ENCODE measurements at regions not wholly inside any gene's neighbourhood (a gene's known extent, or its start where the extent isn't known, plus 50 kb on each side); places are given as distances from the start of the nearest gene placed in this dataset.

GRCh38 chr13:106424805-106425204, 110.7 kb downstream of the EFNB2 start:
- no peak for DNase-seq (ENCODE audit: insufficient read length, low spot score, missing footprints)
- Histone ChIP-seq H3K27me3 (ENCODE audit: insufficient read depth, low read length) (no peaks in the 10 kb centered on the region), H3K27ac (ENCODE audit: low read depth, low read length) (no peak overlapping the region), H3K4me1 (ENCODE audit: insufficient read depth, low read length) (no peaks in the 10 kb centered on the region), H3K79me2 (ENCODE audit: insufficient read depth, low read length) (no peaks in the 10 kb centered on the region), H3K9me3 (ENCODE audit: low read depth, low read length) (no peaks in the 10 kb centered on the region), H3K4me3 (ENCODE audit: insufficient read depth, low read length) (no peak overlapping the region), H3K36me3 (ENCODE audit: insufficient read depth, low read length) (no peaks in the 10 kb centered on the region), H2AFZ (ENCODE audit: low read length) (no peak overlapping the region), H3K4me2 (ENCODE audit: insufficient read depth, low read length) (no peak overlapping the region), H4K20me1 (ENCODE audit: insufficient read depth, low read length) (no peaks in the 10 kb centered on the region)
- no peak for TF ChIP-seq CTCF (IDR thresholded peaks at IDR 0.05; ENCODE audit: extremely low read depth, low read depth, low read length)

GRCh38 chr13:106423530-106423929, 111.9 kb downstream of the EFNB2 start:
- Histone ChIP-seq H3K4me3 (ENCODE audit: insufficient read depth, low read length) (no peak overlapping the region), H3K79me2 (ENCODE audit: insufficient read depth, low read length) (no peaks in the 10 kb centered on the region), H2AFZ (ENCODE audit: low read length) (no peak overlapping the region), H3K9me3 (ENCODE audit: low read depth, low read length) (no peaks in the 10 kb centered on the region), H3K4me2 (ENCODE audit: insufficient read depth, low read length) (no peak overlapping the region), H4K20me1 (ENCODE audit: insufficient read depth, low read length) (no peaks in the 10 kb centered on the region), H3K27me3 (ENCODE audit: insufficient read depth, low read length) (no peaks in the 10 kb centered on the region), H3K36me3 (ENCODE audit: insufficient read depth, low read length) (no peaks in the 10 kb centered on the region), H3K27ac (ENCODE audit: low read depth, low read length) (no peak overlapping the region), H3K4me1 (ENCODE audit: insufficient read depth, low read length) (peaks cover 4% of the 10 kb centered on the region)
- TF ChIP-seq CTCF (IDR thresholded peaks at IDR 0.05; ENCODE audit: extremely low read depth, low read depth, low read length) = no peak
- DNase-seq (ENCODE audit: insufficient read length, low spot score, missing footprints) = no peak

- Histone ChIP-seq H3K79me2 (ENCODE audit: insufficient read depth, low read length) (no peaks in the 10 kb centered on the region), H3K9me3 (ENCODE audit: low read depth, low read length) (no peaks in the 10 kb centered on the region), H3K27ac (ENCODE audit: low read depth, low read length) (no peak overlapping the region), H3K4me1 (ENCODE audit: insufficient read depth, low read length) (peaks cover 10% of the 10 kb centered on the region), H3K4me2 (ENCODE audit: insufficient read depth, low read length) (peak overlapping the region; percentile 64), H2AFZ (ENCODE audit: low read length) (peak overlapping the region; percentile 63), H3K4me3 (ENCODE audit: insufficient read depth, low read length) (peak overlapping the region; percentile 37), H3K36me3 (ENCODE audit: insufficient read depth, low read length) (no peaks in the 10 kb centered on the region), H3K27me3 (ENCODE audit: insufficient read depth, low read length) (no peaks in the 10 kb centered on the region), H4K20me1 (ENCODE audit: insufficient read depth, low read length) (no peaks in the 10 kb centered on the region)
- DNase-seq (ENCODE audit: insufficient read length, low spot score, missing footprints) = peak; percentile 90
- no peak for TF ChIP-seq CTCF (IDR thresholded peaks at IDR 0.05; ENCODE audit: extremely low read depth, low read depth, low read length)
Measured at GRCh38 chr13:106418556-106418955, 116.9 kb downstream of the EFNB2 start.

- H3K4me3 ChIP-seq (ENCODE audit: insufficient read depth, low read length) = peak overlapping the region; percentile 57
- H3K4me2 ChIP-seq (ENCODE audit: insufficient read depth, low read length) = peak overlapping the region; percentile 67
- peak; percentile 36 for DNase-seq (ENCODE audit: insufficient read length, low spot score, missing footprints)
- peaks cover 10% of the 10 kb centered on the region for H3K4me1 ChIP-seq (ENCODE audit: insufficient read depth, low read length)
- H4K20me1 ChIP-seq (ENCODE audit: insufficient read depth, low read length) = no peaks in the 10 kb centered on the region
- no peak for TF ChIP-seq CTCF (IDR thresholded peaks at IDR 0.05; ENCODE audit: extremely low read depth, low read depth, low read length)
- no peaks in the 10 kb centered on the region for H3K9me3 ChIP-seq (ENCODE audit: low read depth, low read length)
- H2AFZ ChIP-seq (ENCODE audit: low read length) = peak overlapping the region; percentile 32
- H3K36me3 ChIP-seq (ENCODE audit: insufficient read depth, low read length) = no peaks in the 10 kb centered on the region
- H3K79me2 ChIP-seq (ENCODE audit: insufficient read depth, low read length) = no peaks in the 10 kb centered on the region
- H3K27ac ChIP-seq (ENCODE audit: low read depth, low read length) = no peak overlapping the region
- no peaks in the 10 kb centered on the region for H3K27me3 ChIP-seq (ENCODE audit: insufficient read depth, low read length)
Measured at GRCh38 chr13:106417467-106418110, 117.9 kb downstream of the EFNB2 start.

Data from osteoblast (primary cell).